IMR-90 (cell line): ENCODE measurements at regions not wholly inside any gene's neighbourhood (a gene's known extent, or its start where the extent isn't known, plus 50 kb on each side); places are given as distances from the start of the nearest gene placed in this dataset.

Experiments
- ATAC-seq: fragments of 200-7000 bp; cut with Tn5 transposase; 2 replicates; pipeline ENCODE4 v1.9.1; 2020; ENCODE audit warnings: low read depth, mild to moderate bottlenecking, moderate library complexity
- BruUV-seq: library from RNA; stranded (reverse); fragments of 400-500 nt; replicated peaks from 2 replicates; lab custom pipeline; 2021; lab: Mats Ljungman, UMichigan
- CTCF ChIA-PET: fragments of 300-600 bp; formaldehyde crosslinking; extraction: SDS; loops from one replicate; lab custom pipeline; 2021; ENCODE audit warnings: antibody characterized with exemption; lab: Yijun Ruan, JAX
- POLR2A ChIA-PET: fragments of 300-600 bp; sonication (Branson Sonifier 250); formaldehyde crosslinking; loops from one replicate; lab custom pipeline; 2022; ENCODE audit warnings: antibody characterized with exemption; ENCODE audit not compliant: unreplicated experiment; lab: Charles Lee
- DNase-seq: peaks from one replicate; pipeline ENCODE4 v3.0.0; 2013
- H2AFZ ChIP-seq: replicated peaks from 2 replicates; pipeline ENCODE3; 2013; ENCODE audit warnings: low read length, mild to moderate bottlenecking; ENCODE audit not compliant: poor library complexity
- H2AK5ac ChIP-seq: 2 replicates; pipeline ENCODE4 v1.6.1; 2013; ENCODE audit warnings: low read depth, low read length, inconsistent platforms
- H2AK9ac ChIP-seq: replicated peaks from 2 replicates; pipeline ENCODE3; 2013; ENCODE audit warnings: mild to moderate bottlenecking, low read depth, low read length, moderate library complexity; ENCODE audit not compliant: poor library complexity
- H2BK120ac ChIP-seq: 2 replicates; pipeline ENCODE4 v1.6.1; 2013; ENCODE audit warnings: low read depth, low read length, inconsistent platforms
- H2BK15ac ChIP-seq: 3 replicates; pipeline ENCODE4 v1.6.1; 2013; ENCODE audit warnings: low read depth, low read length, inconsistent platforms
- H2BK20ac ChIP-seq: 2 replicates; pipeline ENCODE4 v1.6.1; 2013; ENCODE audit warnings: low read depth, mild to moderate bottlenecking, inconsistent platforms, low read length, moderate library complexity
- H2BK5ac ChIP-seq: 2 replicates; pipeline ENCODE4 v1.6.1; 2013; ENCODE audit warnings: mild to moderate bottlenecking, low read depth, low read length, inconsistent platforms; ENCODE audit not compliant: poor library complexity, severe bottlenecking
- H3K14ac ChIP-seq: replicated peaks from 2 replicates; pipeline ENCODE4 v1.6.1; 2013; ENCODE audit warnings: low read depth, low read length, inconsistent platforms
- H3K18ac ChIP-seq: 2 replicates; pipeline ENCODE4 v1.6.1; 2013; ENCODE audit warnings: low read depth, low read length, control low read depth
- H3K23ac ChIP-seq: 2 replicates; pipeline ENCODE4 v1.6.1; 2013; ENCODE audit warnings: low read depth, low read length, inconsistent platforms
- H3K27ac ChIP-seq: 2 replicates; pipeline ENCODE4 v1.5.1; 2013; ENCODE audit warnings: mild to moderate bottlenecking, control low read depth, low read length; ENCODE audit not compliant: insufficient read depth
- H3K27me3 ChIP-seq: 2 replicates; pipeline ENCODE4 v1.6.1; 2013; ENCODE audit warnings: low read length; ENCODE audit not compliant: control insufficient read depth, insufficient read depth
- H3K36me3 ChIP-seq: 2 replicates; pipeline ENCODE4 v1.6.1; 2013; ENCODE audit warnings: low read length, mixed read lengths; ENCODE audit not compliant: control insufficient read depth, insufficient read depth
- H3K4ac ChIP-seq: 2 replicates; pipeline ENCODE4 v1.6.1; 2013; ENCODE audit warnings: low read depth, low read length, inconsistent platforms
- H3K4me1 ChIP-seq: 2 replicates; pipeline ENCODE4 v1.6.1; 2013; ENCODE audit warnings: low read length, mixed read lengths; ENCODE audit not compliant: control insufficient read depth, insufficient read depth
- H3K4me2 ChIP-seq: 2 replicates; pipeline ENCODE4 v1.6.1; 2013; ENCODE audit warnings: low read depth, mild to moderate bottlenecking, control low read depth, low read length, moderate library complexity
- H3K4me3 ChIP-seq: 2 replicates; pipeline ENCODE4 v1.5.1; 2013; ENCODE audit warnings: low read depth, mild to moderate bottlenecking, control low read depth, low read length, moderate library complexity; ENCODE audit not compliant: insufficient read depth
- H3K56ac ChIP-seq: 2 replicates; pipeline ENCODE4 v1.6.1; 2013; ENCODE audit warnings: low read length, inconsistent platforms; ENCODE audit not compliant: insufficient read depth; ENCODE audit errors: extremely low read depth
- H3K79me1 ChIP-seq, 2 experiments: 2 replicates each; pipeline ENCODE4 v1.6.1; 2013; ENCODE audit warnings: low read length in 2 of 2, inconsistent platforms in 1 of 2, low read depth in 1 of 2
- H3K9ac ChIP-seq: 2 replicates; pipeline ENCODE4 v1.6.1; 2013; ENCODE audit warnings: low read depth, low read length, control low read depth
- H3K9me1 ChIP-seq: 2 replicates; pipeline ENCODE4 v1.6.1; 2013; ENCODE audit warnings: low read length, inconsistent platforms; ENCODE audit not compliant: insufficient read depth
- H3K9me3 ChIP-seq: 2 replicates; pipeline ENCODE4 v1.6.1; 2013; ENCODE audit warnings: low read length; ENCODE audit not compliant: control insufficient read depth, insufficient read depth
- H4K20me1 ChIP-seq: 2 replicates; pipeline ENCODE4 v1.6.1; 2013; ENCODE audit warnings: low read length, inconsistent platforms; ENCODE audit not compliant: insufficient read depth
- H4K5ac ChIP-seq: 2 replicates; pipeline ENCODE4 v1.6.1; 2013; ENCODE audit warnings: mild to moderate bottlenecking, low read depth, low read length, control low read depth
- H4K8ac ChIP-seq, 2 experiments: 2 replicates each; pipeline ENCODE4 v1.6.1; 2013; ENCODE audit warnings: low read depth in 2 of 2, low read length in 2 of 2, control low read depth in 1 of 2, inconsistent platforms in 1 of 2
- H4K91ac ChIP-seq: 2 replicates; pipeline ENCODE4 v1.6.1; 2013; ENCODE audit warnings: low read depth, low read length, inconsistent platforms; ENCODE audit not compliant: insufficient read depth
- BHLHE40 ChIP-seq: fragments of 150-350 bp; IDR thresholded peaks from 2 replicates; pipeline ENCODE4 v1.6.1; 2016; ENCODE audit warnings: mild to moderate bottlenecking, low read depth, low read length
- CEBPB ChIP-seq: IDR thresholded peaks from 2 replicates; pipeline ENCODE4 v1.6.1; 2012; ENCODE audit warnings: low read depth, low read length, improper control_type of control experiment
- CHD1 ChIP-seq: IDR thresholded peaks from 2 replicates; pipeline ENCODE4 v1.6.1; 2012; ENCODE audit warnings: low read depth, low read length, improper control_type of control experiment
- ELK1 ChIP-seq: fragments of 150-350 bp; IDR thresholded peaks from 2 replicates; pipeline ENCODE4 v1.6.1; 2016; ENCODE audit warnings: low read depth, mild to moderate bottlenecking, low read length, moderate library complexity, borderline replicate concordance
- FOS ChIP-seq: fragments of 150-350 bp; IDR thresholded peaks from 2 replicates; pipeline ENCODE4 v1.6.1; 2016; ENCODE audit warnings: low read depth, low read length
- MAFK ChIP-seq: IDR thresholded peaks from 2 replicates; pipeline ENCODE4 v1.6.1; 2012; ENCODE audit warnings: low read depth, low read length, improper control_type of control experiment
- MAZ ChIP-seq: IDR thresholded peaks from 2 replicates; pipeline ENCODE4 v1.6.1; 2012; ENCODE audit warnings: low read depth, mild to moderate bottlenecking, low read length, improper control_type of control experiment, moderate library complexity, borderline replicate concordance
- MXI1 ChIP-seq: IDR thresholded peaks from 2 replicates; pipeline ENCODE4 v1.6.1; 2012; ENCODE audit warnings: low read depth, mild to moderate bottlenecking, low read length, moderate library complexity, borderline replicate concordance
- NFE2L2 ChIP-seq: fragments of 150-350 bp; IDR thresholded peaks from 2 replicates; pipeline ENCODE4 v1.6.1; 2016; ENCODE audit warnings: low read depth, mild to moderate bottlenecking, low read length
- POLR2A ChIP-seq: IDR thresholded peaks from 2 replicates; pipeline ENCODE4 v1.6.1; 2012; ENCODE audit warnings: mild to moderate bottlenecking, low read depth, low read length
- RAD21 ChIP-seq: IDR thresholded peaks from 2 replicates; pipeline ENCODE4 v1.6.1; 2012; ENCODE audit warnings: low read length, improper control_type of control experiment
- RCOR1 ChIP-seq: IDR thresholded peaks from 2 replicates; pipeline ENCODE4 v1.6.1; 2012; ENCODE audit warnings: mild to moderate bottlenecking, low read length, improper control_type of control experiment; ENCODE audit not compliant: insufficient replicate concordance
- RFX5 ChIP-seq: IDR thresholded peaks from 2 replicates; pipeline ENCODE4 v1.8.0; 2012; ENCODE audit warnings: low read depth, mild to moderate bottlenecking, low read length, moderate library complexity
- SMC3 ChIP-seq: fragments of 150-350 bp; IDR thresholded peaks from 2 replicates; pipeline ENCODE4 v1.6.1; 2016; ENCODE audit warnings: low read depth, mild to moderate bottlenecking, antibody characterized with exemption, low read length, moderate library complexity
- WGBS, 2 experiments: methylation state at CpG; one replicate each; pipeline versions ENCODE4 v1.1.5 to v1.1.7; 2013; ENCODE audit warnings: missing lambda C conversion rate in 2 of 2; ENCODE audit not compliant: insufficient read length in 1 of 2; ENCODE audit errors: extremely low coverage in 2 of 2; 5-methylcytosine and 5-hydroxymethylcytosine counted together
- dilution Hi-C: fragments of 300-500 bp; cut with HindIII; formaldehyde crosslinking; loops from one replicate; pipeline ENCODE4 v1.14.3; 2018; ENCODE audit warnings: low sequenced_read_pairs; ENCODE audit not compliant: unreplicated experiment
- in situ Hi-C: fragments of 300-500 bp; cut with MboI; formaldehyde crosslinking; loops from 3 replicates; pipeline ENCODE4 v1.14.3; 2019; ENCODE audit warnings: low sequenced_read_pairs, inconsistent platforms, mixed read lengths
- intact Hi-C: fragments of 100-400 bp; cut with micrococcal nuclease; formaldehyde crosslinking; loops from 2 replicates; pipeline ENCODE4 v1.10.0; 2022
- TF ChIP-seq, protein P1 (sequence below): conservative IDR thresholded peaks from 2 replicates; pipeline ENCODE4 v1.5.1; 2012; ENCODE audit warnings: mild to moderate bottlenecking, low read depth, low read length, improper control_type of control experiment
- TF ChIP-seq, protein P2 (sequence below): fragments of 150-350 bp; IDR thresholded peaks from 2 replicates; pipeline ENCODE4 v1.6.1; 2017; ENCODE audit warnings: mild to moderate bottlenecking, antibody characterized with exemption, low read length, low read depth

- ATAC-seq (no peak), DNase-seq (no peak)
- Histone ChIP-seq H2AFZ (no peak overlapping the region), H3K23ac (no peak overlapping the region), H4K91ac (no peak overlapping the region), H3K4ac (no peak overlapping the region), H3K79me1 (no peaks in the 10 kb centered on the region), H3K9me3 (no peaks in the 10 kb centered on the region; the same call in none of the 2 replicates), H4K20me1 (no peaks in the 10 kb centered on the region), H2BK120ac (no peak overlapping the region), H3K4me1 (no peaks in the 10 kb centered on the region), H3K36me3 (no peaks in the 10 kb centered on the region), H3K4me3 (no peak overlapping the region), H2BK5ac (no peak overlapping the region), H3K56ac (no peak overlapping the region), H3K9ac (no peak overlapping the region), H3K9me1 (no peaks in the 10 kb centered on the region), H2AK9ac (no peak overlapping the region), H2BK15ac (no peak overlapping the region), H3K18ac (no peak overlapping the region), H4K8ac (no peak overlapping the region), H3K27ac (no peak overlapping the region), H2AK5ac (no peak overlapping the region), H2BK20ac (no peak overlapping the region), H4K5ac (no peak overlapping the region), H3K4me2 (no peak overlapping the region), H3K27me3 (no peaks in the 10 kb centered on the region), H3K14ac (no peak overlapping the region)
- intact Hi-C loops (no loop called here), dilution Hi-C loops (no loop called here), in situ Hi-C loops (no loop called here)
- ChIA-PET CTCF (no interaction called here), POLR2A (no interaction called here)
- BruUV-seq, result no TSS peak
- no CpG with 5 or more reads among the region's 2 CpGs for WGBS, 2 experiments
- TF ChIP-seq MXI1 (no peak), POLR2A (no peak), FOS (no peak), RFX5 (no peak), CHD1 (no peak), MAZ (no peak), CEBPB (no peak), NFE2L2 (no peak), RCOR1 (no peak), ELK1 (no peak), SMC3 (no peak), BHLHE40 (no peak), MAFK (no peak), RAD21 (no peak)
- TF ChIP-seq, protein P1, sequence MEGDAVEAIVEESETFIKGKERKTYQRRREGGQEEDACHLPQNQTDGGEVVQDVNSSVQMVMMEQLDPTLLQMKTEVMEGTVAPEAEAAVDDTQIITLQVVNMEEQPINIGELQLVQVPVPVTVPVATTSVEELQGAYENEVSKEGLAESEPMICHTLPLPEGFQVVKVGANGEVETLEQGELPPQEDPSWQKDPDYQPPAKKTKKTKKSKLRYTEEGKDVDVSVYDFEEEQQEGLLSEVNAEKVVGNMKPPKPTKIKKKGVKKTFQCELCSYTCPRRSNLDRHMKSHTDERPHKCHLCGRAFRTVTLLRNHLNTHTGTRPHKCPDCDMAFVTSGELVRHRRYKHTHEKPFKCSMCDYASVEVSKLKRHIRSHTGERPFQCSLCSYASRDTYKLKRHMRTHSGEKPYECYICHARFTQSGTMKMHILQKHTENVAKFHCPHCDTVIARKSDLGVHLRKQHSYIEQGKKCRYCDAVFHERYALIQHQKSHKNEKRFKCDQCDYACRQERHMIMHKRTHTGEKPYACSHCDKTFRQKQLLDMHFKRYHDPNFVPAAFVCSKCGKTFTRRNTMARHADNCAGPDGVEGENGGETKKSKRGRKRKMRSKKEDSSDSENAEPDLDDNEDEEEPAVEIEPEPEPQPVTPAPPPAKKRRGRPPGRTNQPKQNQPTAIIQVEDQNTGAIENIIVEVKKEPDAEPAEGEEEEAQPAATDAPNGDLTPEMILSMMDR, result no peak
- TF ChIP-seq, protein P2, sequence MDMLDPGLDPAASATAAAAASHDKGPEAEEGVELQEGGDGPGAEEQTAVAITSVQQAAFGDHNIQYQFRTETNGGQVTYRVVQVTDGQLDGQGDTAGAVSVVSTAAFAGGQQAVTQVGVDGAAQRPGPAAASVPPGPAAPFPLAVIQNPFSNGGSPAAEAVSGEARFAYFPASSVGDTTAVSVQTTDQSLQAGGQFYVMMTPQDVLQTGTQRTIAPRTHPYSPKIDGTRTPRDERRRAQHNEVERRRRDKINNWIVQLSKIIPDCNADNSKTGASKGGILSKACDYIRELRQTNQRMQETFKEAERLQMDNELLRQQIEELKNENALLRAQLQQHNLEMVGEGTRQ, result no peak
Measured at GRCh38 chr6:96304997-96305396, 216.6 kb upstream of the UFL1 start.
